Astrocyte (in vitro differentiated cells and primary cell): ENCODE measurements at regions not wholly inside any gene's neighbourhood (a gene's known extent, or its start where the extent isn't known, plus 50 kb on each side); places are given as distances from the start of the nearest gene placed in this dataset.

Source experiments
- DNase-seq: peaks from one replicate; pipeline ENCODE4 v3.0.0-alpha.2; 2010; ENCODE audit warnings: low read depth
- FAIRE-seq: peaks from 2 replicates; lab custom pipeline; 2011; peaks lifted over from hg19 to GRCh38; lab: Jason Lieb, UNC
- H2AFZ ChIP-seq: 2 replicates; pipeline ENCODE4 v1.6.0; 2012; ENCODE audit warnings: low read depth, low read length, inconsistent platforms
- H3K27ac ChIP-seq: 2 replicates; pipeline ENCODE4 v1.5.1; 2011; ENCODE audit warnings: low read depth, low read length, inconsistent platforms
- H3K27me3 ChIP-seq: 2 replicates; pipeline ENCODE4 v1.6.0; 2011; ENCODE audit warnings: low read length, inconsistent platforms; ENCODE audit not compliant: insufficient read depth
- H3K36me3 ChIP-seq: 2 replicates; pipeline ENCODE4 v1.5.1; 2011; ENCODE audit warnings: low read length, inconsistent platforms; ENCODE audit not compliant: insufficient read depth
- H3K4me1 ChIP-seq: 2 replicates; pipeline ENCODE4 v1.5.1; 2011; ENCODE audit warnings: low read length, inconsistent platforms; ENCODE audit not compliant: insufficient read depth
- H3K4me2 ChIP-seq: 2 replicates; pipeline ENCODE4 v1.6.0; 2012; ENCODE audit warnings: low read length, inconsistent platforms
- H3K4me3 ChIP-seq: 2 replicates; pipeline ENCODE4 v1.5.1; 2011; ENCODE audit warnings: low read depth, mild to moderate bottlenecking, low read length, inconsistent platforms; ENCODE audit not compliant: insufficient read depth
- H3K79me2 ChIP-seq: 2 replicates; pipeline ENCODE4 v1.6.0; 2012; ENCODE audit warnings: mild to moderate bottlenecking, low read length, inconsistent platforms; ENCODE audit not compliant: insufficient read depth
- H3K9ac ChIP-seq: 2 replicates; pipeline ENCODE4 v1.6.0; 2012; ENCODE audit warnings: mild to moderate bottlenecking, low read length, inconsistent platforms
- H3K9me3 ChIP-seq: 2 replicates; pipeline ENCODE4 v1.5.1; 2012; ENCODE audit warnings: low read depth, mild to moderate bottlenecking, low read length, inconsistent platforms; ENCODE audit not compliant: insufficient read depth
- H4K20me1 ChIP-seq: 2 replicates; pipeline ENCODE4 v1.6.0; 2012; ENCODE audit warnings: low read length, inconsistent platforms; ENCODE audit not compliant: insufficient read depth
- H3K27ac Mint-ChIP-seq: one replicate; pipeline ENCODE4 v1.8.0; 2021; ENCODE audit warnings: mild to moderate bottlenecking, mixed read lengths; ENCODE audit not compliant: unreplicated experiment
- H3K27me3 Mint-ChIP-seq: one replicate; pipeline ENCODE4 v1.8.0; 2021; ENCODE audit warnings: low read depth, mixed read lengths; ENCODE audit not compliant: unreplicated experiment
- H3K36me3 Mint-ChIP-seq: one replicate; pipeline ENCODE4 v1.8.0; 2021; ENCODE audit warnings: low read depth, mixed read lengths; ENCODE audit not compliant: unreplicated experiment
- H3K4me1 Mint-ChIP-seq: one replicate; pipeline ENCODE4 v1.8.0; 2021; ENCODE audit warnings: low read depth, mixed read lengths; ENCODE audit not compliant: unreplicated experiment
- H3K4me3 Mint-ChIP-seq: one replicate; pipeline ENCODE4 v1.8.0; 2021; ENCODE audit warnings: mild to moderate bottlenecking, moderate library complexity, mixed read lengths; ENCODE audit not compliant: unreplicated experiment
- H3K9me3 Mint-ChIP-seq: one replicate; pipeline ENCODE4 v1.8.0; 2021; ENCODE audit warnings: mild to moderate bottlenecking, mixed read lengths; ENCODE audit not compliant: unreplicated experiment
- CTCF ChIP-seq: IDR thresholded peaks from 2 replicates; pipeline ENCODE4 v1.5.1; 2011; ENCODE audit warnings: low read depth, mild to moderate bottlenecking, inconsistent platforms, low read length, moderate library complexity; ENCODE audit not compliant: insufficient read depth
- EZH2 ChIP-seq: IDR thresholded peaks from 2 replicates; pipeline ENCODE4 v1.6.1; 2012; ENCODE audit warnings: mild to moderate bottlenecking, low read length, inconsistent platforms; ENCODE audit not compliant: insufficient read depth

- FAIRE-seq = no peak
Measured at GRCh38 chr7:115782696-115783490, 247.7 kb downstream of the TFEC start.

GRCh38 chr7:115779561-115779960 is 251.0 kb downstream of the TFEC start:
- Histone ChIP-seq H4K20me1 (no peaks in the 10 kb centered on the region), H3K79me2 (no peaks in the 10 kb centered on the region), H3K4me1 (no peaks in the 10 kb centered on the region), H3K9me3 (no peaks in the 10 kb centered on the region), H3K27ac (no peak overlapping the region), H3K27me3 (no peaks in the 10 kb centered on the region), H3K36me3 (no peaks in the 10 kb centered on the region), H3K4me3 (no peak overlapping the region), H3K9ac (no peak overlapping the region), H2AFZ (no peak overlapping the region), H3K4me2 (no peak overlapping the region)
- Mint-ChIP-seq H3K9me3 (no peaks in the 10 kb centered on the region), H3K4me1 (peaks cover 1% of the 10 kb centered on the region), H3K27me3 (no peaks in the 10 kb centered on the region), H3K27ac (no peak overlapping the region), H3K36me3 (no peaks in the 10 kb centered on the region), H3K4me3 (no peak overlapping the region)
- FAIRE-seq (no peak), DNase-seq (no peak)
- TF ChIP-seq EZH2 (no peak), CTCF (no peak)

More at GRCh38 chr7:115782696-115783490, 247.7 kb downstream of the TFEC start:
- Histone ChIP-seq H3K4me2 (no peak overlapping the region), H3K9me3 (no peaks in the 10 kb centered on the region), H4K20me1 (no peaks in the 10 kb centered on the region), H3K4me3 (no peak overlapping the region), H3K36me3 (no peaks in the 10 kb centered on the region), H3K79me2 (no peaks in the 10 kb centered on the region), H3K27me3 (no peaks in the 10 kb centered on the region), H2AFZ (no peak overlapping the region), H3K4me1 (no peaks in the 10 kb centered on the region), H3K9ac (no peak overlapping the region), H3K27ac (no peak overlapping the region)
- no peaks in the 10 kb centered on the region for H3K27me3 Mint-ChIP-seq
- H3K4me1 Mint-ChIP-seq = peaks cover 1% of the 10 kb centered on the region
- no peak overlapping the region for H3K27ac Mint-ChIP-seq
- TF ChIP-seq EZH2 = no peak
- no peak for TF ChIP-seq CTCF
- H3K4me3 Mint-ChIP-seq = no peak overlapping the region
- no peaks in the 10 kb centered on the region for H3K9me3 Mint-ChIP-seq
- no peak for DNase-seq
- H3K36me3 Mint-ChIP-seq = no peaks in the 10 kb centered on the region

- no peak overlapping the region for H2AFZ ChIP-seq
- H4K20me1 ChIP-seq = no peaks in the 10 kb centered on the region
- no peak overlapping the region for H3K27ac Mint-ChIP-seq
- FAIRE-seq (no peak), DNase-seq (no peak)
- TF ChIP-seq CTCF = no peak
- no peak for TF ChIP-seq EZH2
- no peak overlapping the region for H3K9ac ChIP-seq
- H3K36me3 Mint-ChIP-seq = no peaks in the 10 kb centered on the region
- H3K36me3 ChIP-seq = no peaks in the 10 kb centered on the region
- H3K4me3 ChIP-seq = no peak overlapping the region
- no peak overlapping the region for H3K4me2 ChIP-seq
- H3K4me1 ChIP-seq = no peaks in the 10 kb centered on the region
- H3K27ac ChIP-seq = no peak overlapping the region
- H3K27me3 ChIP-seq = no peaks in the 10 kb centered on the region
- H3K27me3 Mint-ChIP-seq = no peaks in the 10 kb centered on the region
- H3K4me1 Mint-ChIP-seq = peaks cover 1% of the 10 kb centered on the region
- H3K4me3 Mint-ChIP-seq = no peak overlapping the region
- no peaks in the 10 kb centered on the region for H3K9me3 Mint-ChIP-seq
- no peaks in the 10 kb centered on the region for H3K79me2 ChIP-seq
- no peaks in the 10 kb centered on the region for H3K9me3 ChIP-seq
Measured at GRCh38 chr7:115775981-115776380, 254.6 kb downstream of the TFEC start.
